ENCODE measurements at regions not wholly inside any gene's neighbourhood (a gene's known extent, or its start where the extent isn't known, plus 50 kb on each side); places are given as distances from the start of the nearest gene placed in this dataset.

- DNase-seq: no peak
Measured at GRCh38 chr2:83085869-83086268, 1373.2 kb downstream of the SUCLG1 start.

DNA sequence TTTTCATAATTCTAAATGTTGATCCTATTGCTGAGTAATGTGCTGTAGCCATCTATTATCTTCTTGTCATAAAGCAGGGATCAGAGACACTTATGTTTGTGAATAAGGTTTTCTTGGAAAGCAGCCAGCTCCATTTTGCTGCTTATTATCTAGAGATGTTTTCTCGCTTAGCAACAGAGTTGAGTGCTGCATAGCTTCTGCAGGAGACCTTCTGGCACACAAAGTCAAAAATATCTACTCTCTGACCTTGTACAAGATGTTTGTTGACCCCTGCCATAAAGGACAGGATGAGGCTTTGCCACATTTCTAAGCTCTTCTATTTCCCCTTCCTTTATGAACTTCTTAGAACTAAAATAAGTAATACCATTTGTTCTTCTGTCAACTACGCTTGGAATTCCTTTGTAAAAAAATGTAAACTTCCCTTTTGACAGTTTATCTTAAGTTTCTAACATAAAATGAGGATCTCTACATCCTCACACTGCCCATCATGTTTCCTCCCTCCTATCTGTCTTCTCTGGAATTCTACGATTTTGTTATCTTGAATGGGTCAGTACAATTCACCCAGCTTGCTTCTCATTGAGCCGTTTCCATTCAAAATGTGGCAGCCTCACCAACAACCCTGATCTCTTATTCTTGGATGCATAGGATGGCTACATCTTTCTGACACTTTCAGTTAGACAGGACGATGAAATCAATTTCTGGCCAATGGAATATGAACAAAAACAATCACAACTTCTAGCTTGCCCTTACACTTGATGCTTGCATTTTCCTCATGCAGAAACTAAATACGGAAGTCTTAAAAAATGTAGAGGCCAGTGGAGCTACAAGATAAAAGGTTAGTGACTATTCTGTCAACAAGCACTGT is 1377.0 kb downstream of the SUCLG1 start:
- no peak for DNase-seq

GRCh38 chr2:83079007-83079406 is 1380.1 kb downstream of the SUCLG1 start:
- no peak for DNase-seq

DNA sequence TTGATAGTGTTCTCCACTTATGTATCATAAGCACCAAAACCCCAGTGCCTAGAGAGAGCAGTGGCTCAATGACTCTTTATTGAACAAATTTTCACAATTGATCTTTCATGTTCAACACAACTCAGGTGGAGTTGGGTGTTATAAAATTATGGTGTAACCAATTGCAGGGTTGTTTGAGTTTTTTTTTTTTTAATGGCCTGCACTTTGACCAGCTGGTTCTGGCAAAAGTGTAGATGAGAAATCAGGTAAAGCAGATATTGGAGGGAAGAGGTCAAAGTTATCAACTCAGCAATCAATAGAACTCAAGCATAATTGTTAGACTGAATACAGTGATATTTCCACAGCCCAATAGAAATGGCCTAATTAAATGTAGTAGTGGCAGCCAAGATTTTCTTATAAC is 1386.3 kb downstream of the SUCLG1 start:
- DNase-seq: no peak

GRCh38 chr2:83071914-83072313 is 1387.2 kb downstream of the SUCLG1 start:
- DNase-seq: no peak

GRCh38 chr2:83071352-83071751 is 1387.7 kb downstream of the SUCLG1 start:
- DNase-seq: no peak

- no peak for DNase-seq
Measured at GRCh38 chr2:83069724-83070123, 1389.4 kb downstream of the SUCLG1 start.

GRCh38 chr2:83068714-83069113 is 1390.4 kb downstream of the SUCLG1 start:
- no peak for DNase-seq

- DNase-seq: no peak
Measured at GRCh38 chr2:83067947-83068346, 1391.1 kb downstream of the SUCLG1 start.

DNA sequence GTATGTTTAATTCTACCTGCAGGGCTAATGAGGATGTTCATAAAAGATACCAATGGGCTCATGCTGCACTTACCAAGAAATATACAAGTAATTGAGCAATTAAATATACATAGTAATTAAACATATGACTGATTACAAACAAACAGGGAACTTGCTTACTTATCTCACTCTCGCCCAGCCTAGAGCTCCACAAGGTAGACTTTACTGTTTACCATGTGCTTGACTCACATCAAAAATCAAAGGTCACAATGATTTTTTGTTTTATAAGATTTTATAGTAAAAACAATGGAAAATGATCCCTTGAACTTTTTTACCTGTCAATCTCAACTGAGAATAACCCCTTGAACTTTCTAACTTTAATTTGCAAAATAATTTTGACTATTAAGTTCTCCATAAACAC is 1395.1 kb downstream of the SUCLG1 start:
- no peak for DNase-seq

- no peak for DNase-seq
Measured at GRCh38 chr2:83063511-83063910, 1395.6 kb downstream of the SUCLG1 start.

- DNase-seq: no peak
Measured at GRCh38 chr2:83058683-83059082, 1400.4 kb downstream of the SUCLG1 start.

GRCh38 chr2:83055376-83056010 is 1403.6 kb downstream of the SUCLG1 start:
- no peak for DNase-seq

- no peak for DNase-seq
Measured at GRCh38 chr2:83054751-83055150, 1404.3 kb downstream of the SUCLG1 start.

GRCh38 chr2:83051538-83052170 is 1407.4 kb downstream of the SUCLG1 start:
- DNase-seq: no peak

DNA sequence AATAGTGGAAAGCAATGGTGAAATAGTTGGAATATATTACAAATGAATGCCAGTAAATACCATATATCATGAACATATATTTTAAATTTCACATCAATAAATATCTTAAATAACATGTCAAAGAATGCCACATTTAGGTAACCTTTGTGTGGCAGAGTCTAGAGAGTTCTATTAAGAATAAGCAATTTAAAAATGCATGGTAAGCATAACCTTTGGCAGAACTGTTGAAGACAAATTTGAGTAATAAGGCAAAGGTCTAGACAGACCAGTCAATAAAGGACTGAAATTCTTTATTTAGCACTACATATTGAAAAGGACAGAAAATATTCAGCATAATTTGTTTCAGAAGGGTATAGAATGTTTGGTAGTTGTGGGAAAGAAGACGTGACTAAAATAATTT is 1417.0 kb downstream of the SUCLG1 start:
- DNase-seq: no peak

DNA sequence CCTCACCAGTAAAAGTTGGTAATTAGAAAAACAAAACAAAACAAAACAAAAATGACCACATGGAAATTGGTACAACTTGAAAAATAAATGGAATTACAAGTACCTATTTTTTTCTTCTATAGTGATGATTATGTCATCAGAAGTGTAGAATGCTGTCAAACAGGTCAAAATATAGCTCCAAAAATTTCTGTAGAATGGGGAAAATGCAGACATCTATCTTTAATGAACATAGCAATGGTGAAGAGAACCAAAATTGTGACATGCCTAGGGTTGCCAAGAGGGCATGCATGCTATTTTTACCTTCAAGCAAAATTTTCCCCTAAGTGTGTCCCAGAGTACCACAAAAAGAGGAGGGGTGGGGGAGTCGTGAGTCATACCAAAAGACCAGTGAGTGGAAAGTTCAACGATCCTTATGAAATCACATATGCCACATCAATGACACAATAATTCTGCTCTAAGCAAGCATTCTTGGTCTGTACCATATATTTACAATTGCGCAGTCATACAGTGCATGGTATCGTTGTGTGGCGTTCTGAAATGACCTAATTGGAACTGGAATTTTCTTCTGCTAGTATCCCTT is 1436.4 kb downstream of the SUCLG1 start:
- DNase-seq: no peak

DNA sequence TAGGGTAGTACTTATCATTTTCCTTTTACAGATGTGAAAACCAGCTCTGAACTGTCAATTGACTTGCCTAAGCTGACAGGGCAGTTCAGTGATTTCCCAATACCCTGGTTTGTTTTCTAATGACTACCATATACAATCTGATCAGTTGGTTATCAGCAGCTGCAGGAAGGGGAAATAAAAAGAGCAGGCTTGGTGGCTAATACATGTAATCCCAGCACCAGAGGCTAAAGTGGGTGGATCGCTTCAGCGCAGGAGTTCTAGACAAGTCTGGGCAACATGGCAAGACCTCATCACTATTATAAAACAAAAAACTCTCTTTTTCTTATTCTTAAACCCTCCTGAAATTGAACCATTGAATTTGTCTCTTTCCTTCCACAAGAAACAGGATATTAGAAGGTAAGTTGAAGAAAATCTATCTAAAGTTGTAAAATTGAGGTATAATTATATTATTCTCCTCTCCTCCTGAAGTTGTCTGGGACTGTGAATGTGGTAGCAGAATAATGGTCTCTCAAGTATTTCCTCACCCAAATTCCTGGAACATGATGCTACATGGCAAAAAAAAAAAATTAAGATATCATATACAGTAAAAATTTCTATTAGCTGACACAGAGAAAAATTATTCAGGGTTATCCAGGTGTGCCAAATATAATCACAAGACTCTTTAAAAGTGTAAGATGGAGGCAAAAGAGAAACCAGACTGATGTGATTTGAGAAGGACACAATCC is 1441.6 kb downstream of the SUCLG1 start:
- DNase-seq: no peak

DNA sequence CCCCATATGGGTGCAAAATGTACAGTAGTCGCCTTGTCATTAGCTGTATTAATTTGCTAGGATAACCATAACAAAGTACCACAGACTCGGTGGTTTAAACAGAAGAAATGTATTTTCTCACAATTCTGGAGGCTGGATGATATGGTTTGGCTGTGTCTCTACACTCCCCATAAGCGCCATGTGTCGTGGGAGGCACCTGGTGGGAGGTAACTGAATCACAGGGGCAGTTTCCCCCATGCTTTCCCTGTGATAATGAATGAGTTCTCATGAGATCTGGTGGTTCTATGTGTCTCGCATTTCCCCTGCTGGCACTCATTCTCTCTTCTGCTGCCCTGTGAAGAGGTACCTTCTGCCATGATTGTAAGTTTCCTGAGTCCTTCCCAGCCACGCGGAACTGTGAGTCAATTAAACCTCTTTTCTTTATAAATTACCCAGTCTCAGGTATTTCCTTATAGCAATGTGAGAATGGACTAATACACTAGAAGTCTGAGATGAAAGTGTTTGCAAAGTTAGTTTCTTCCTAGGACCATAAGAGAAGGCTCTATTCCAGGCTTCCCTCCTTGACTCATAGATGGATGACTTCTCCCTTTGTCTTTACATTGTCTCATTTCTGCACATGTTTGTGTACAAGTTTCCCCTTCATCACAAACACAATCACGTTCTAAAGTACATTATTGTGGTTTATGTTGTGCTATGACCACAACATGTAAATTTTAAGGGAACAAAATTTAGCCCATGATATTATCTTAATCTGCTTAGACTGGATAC is 1442.6 kb downstream of the SUCLG1 start:
- no peak for DNase-seq

DNA sequence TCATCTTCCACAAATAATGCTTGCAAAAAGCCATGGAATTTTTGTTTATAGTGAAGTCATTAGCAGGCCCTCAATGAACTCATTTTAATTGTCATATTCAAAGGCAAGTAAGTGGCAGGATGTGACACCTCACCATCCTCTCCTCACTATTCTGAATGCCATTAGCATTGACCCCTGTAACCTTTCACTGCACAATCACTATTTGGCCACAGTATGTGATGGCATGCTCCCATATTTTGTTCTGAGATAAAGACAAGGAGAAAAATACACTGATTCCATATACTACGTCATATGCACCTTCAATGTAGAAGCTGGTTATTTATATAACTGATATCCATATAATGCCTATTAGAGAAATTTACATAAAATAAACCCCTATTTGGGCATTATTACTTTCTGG is 1443.2 kb downstream of the SUCLG1 start:
- no peak for DNase-seq

DNA sequence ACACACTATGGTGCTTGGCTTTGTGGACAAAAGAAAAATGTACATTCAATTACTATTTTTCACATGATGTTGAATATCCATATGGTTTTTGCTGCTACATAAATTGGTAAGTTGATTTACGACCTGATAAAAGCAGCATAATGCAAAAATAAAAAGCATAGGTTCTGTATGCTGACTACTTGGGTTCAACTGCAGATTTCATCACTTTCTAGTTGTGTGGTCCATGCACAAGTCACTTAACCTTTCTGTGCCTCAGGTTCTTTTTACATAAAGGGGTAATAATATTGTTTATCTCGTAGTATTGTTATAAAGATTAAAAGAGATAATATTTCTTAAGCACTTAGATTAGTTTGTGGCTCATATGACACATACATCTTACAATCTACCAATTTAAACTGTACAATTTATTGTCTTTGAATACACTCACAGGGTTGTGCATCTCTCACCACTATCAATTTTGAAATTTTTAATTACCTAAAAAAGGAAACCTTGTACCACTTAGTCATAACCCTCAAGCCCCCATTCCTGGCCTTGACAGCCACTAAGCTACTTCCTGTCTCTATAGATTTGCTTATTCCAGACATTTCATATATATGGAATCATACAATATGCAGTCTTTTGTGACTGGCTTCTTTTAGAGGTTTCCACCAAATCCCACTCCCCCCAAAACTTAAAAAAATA is 1443.9 kb downstream of the SUCLG1 start:
- no peak for DNase-seq

- DNase-seq: no peak
Measured at GRCh38 chr2:83014462-83014861, 1444.6 kb downstream of the SUCLG1 start.
